WTC11 (cell line): ENCODE measurements at regions not wholly inside any gene's neighbourhood (a gene's known extent, or its start where the extent isn't known, plus 50 kb on each side); places are given as distances from the start of the nearest gene placed in this dataset.

Experiments used
- ATAC-seq: fragments of 200-7000 bp; cut with Tn5 transposase; 2 replicates; pipeline ENCODE4 v1.10.0; 2021; ENCODE audit warnings: mild to moderate bottlenecking, moderate library complexity
- CTCF ChIA-PET: fragments of 300-600 bp; sonication (Branson Sonifier 250); formaldehyde crosslinking; loops from one replicate; lab custom pipeline; 2021; ENCODE audit warnings: antibody characterized with exemption; lab: Charles Lee
- POLR2A ChIA-PET: fragments of 350-600 bp; sonication (Branson Sonifier 250); formaldehyde crosslinking; loops from one replicate; lab custom pipeline; 2021; ENCODE audit warnings: antibody characterized with exemption; lab: Charles Lee
- DNase-seq: peaks from one replicate; pipeline ENCODE4 v3.0.0; 2021; ENCODE audit warnings: low spot score
- H3K27ac Mint-ChIP-seq: 2 replicates; pipeline ENCODE4 v1.8.0; 2021; ENCODE audit warnings: mixed read lengths
- H3K27me3 Mint-ChIP-seq: 2 replicates; pipeline ENCODE4 v1.8.0; 2021; ENCODE audit warnings: low read depth, mild to moderate bottlenecking, moderate library complexity, mixed read lengths
- H3K36me3 Mint-ChIP-seq: 2 replicates; pipeline ENCODE4 v1.8.0; 2021; ENCODE audit warnings: mixed read lengths
- H3K4me1 Mint-ChIP-seq: 2 replicates; pipeline ENCODE4 v1.8.0; 2022; ENCODE audit warnings: mixed read lengths
- H3K4me3 Mint-ChIP-seq: 2 replicates; pipeline ENCODE4 v1.8.0; 2021; ENCODE audit warnings: mild to moderate bottlenecking, moderate library complexity, mixed read lengths
- H3K9me3 Mint-ChIP-seq: 2 replicates; pipeline ENCODE4 v1.8.0; 2021; ENCODE audit warnings: mixed read lengths
- AFF4 ChIP-seq: sonication (generic); formaldehyde crosslinking; IDR thresholded peaks from 2 replicates; pipeline ENCODE4 v1.8.1; 2023; ENCODE audit warnings: mild to moderate bottlenecking, missing genetic modification reagents, borderline replicate concordance
- ATF2 ChIP-seq: sonication (generic); formaldehyde crosslinking; IDR thresholded peaks from 2 replicates; pipeline ENCODE4 v1.8.1; 2022; ENCODE audit warnings: low read depth, missing genetic modification reagents, borderline replicate concordance
- ATF3 ChIP-seq: sonication (generic); formaldehyde crosslinking; conservative IDR thresholded peaks from 2 replicates; pipeline ENCODE4 v1.8.1; 2022; ENCODE audit warnings: mild to moderate bottlenecking, missing genetic modification reagents
- CDX4 ChIP-seq: fragments of 250-450 bp; sonication (Bioruptor Pico); IDR thresholded peaks from 2 replicates; pipeline ENCODE4 v1.9.0; 2021; ENCODE audit warnings: moderate library complexity, mild to moderate bottlenecking, inconsistent platforms, borderline replicate concordance
- ELF4 ChIP-seq: sonication (generic); formaldehyde crosslinking; IDR thresholded peaks from 2 replicates; pipeline ENCODE4 v1.8.1; 2022; ENCODE audit warnings: low read depth, mild to moderate bottlenecking, moderate library complexity, missing genetic modification reagents
- EMX1 ChIP-seq: fragments of 250-450 bp; sonication (Bioruptor Pico); IDR thresholded peaks from 2 replicates; pipeline ENCODE4 v1.8.0; 2021; ENCODE audit warnings: mild to moderate bottlenecking
- HMGXB4 ChIP-seq: sonication (generic); formaldehyde crosslinking; IDR thresholded peaks from 2 replicates; pipeline ENCODE4 v1.8.1; 2023; ENCODE audit warnings: mild to moderate bottlenecking, moderate library complexity, missing genetic modification reagents
- JAZF1 ChIP-seq: fragments of 250-450 bp; sonication (Bioruptor Pico); IDR thresholded peaks from 2 replicates; pipeline ENCODE4 v1.9.0; 2021; ENCODE audit warnings: moderate library complexity, mild to moderate bottlenecking, inconsistent platforms
- JUN ChIP-seq: sonication (generic); formaldehyde crosslinking; IDR thresholded peaks from 2 replicates; pipeline ENCODE4 v1.8.0; 2023; ENCODE audit warnings: mild to moderate bottlenecking, missing genetic modification reagents
- MLX ChIP-seq: sonication (generic); formaldehyde crosslinking; IDR thresholded peaks from 2 replicates; pipeline ENCODE4 v1.8.1; 2023; ENCODE audit warnings: mild to moderate bottlenecking, missing genetic modification reagents, moderate library complexity
- NFE2L1 ChIP-seq: sonication (generic); formaldehyde crosslinking; IDR thresholded peaks from 2 replicates; pipeline ENCODE4 v1.8.1; 2023; ENCODE audit warnings: missing genetic modification reagents
- NR1H2 ChIP-seq: sonication (generic); formaldehyde crosslinking; IDR thresholded peaks from 2 replicates; pipeline ENCODE4 v1.9.0; 2021; ENCODE audit warnings: mild to moderate bottlenecking, moderate library complexity, missing genetic modification reagents
- OVOL2 ChIP-seq: fragments of 250-450 bp; sonication (Bioruptor Pico); IDR thresholded peaks from 2 replicates; pipeline ENCODE4 v1.9.0; 2021; ENCODE audit warnings: mild to moderate bottlenecking, borderline replicate concordance
- PREB ChIP-seq: sonication (generic); formaldehyde crosslinking; IDR thresholded peaks from 2 replicates; pipeline ENCODE4 v1.8.1; 2022; ENCODE audit warnings: mild to moderate bottlenecking, missing genetic modification reagents, moderate library complexity, borderline replicate concordance
- SMAD3 ChIP-seq: sonication (generic); formaldehyde crosslinking; IDR thresholded peaks from 2 replicates; pipeline ENCODE4 v1.8.0; 2022; ENCODE audit warnings: missing genetic modification reagents, mild to moderate bottlenecking, borderline replicate concordance
- TEAD4 ChIP-seq: sonication (generic); formaldehyde crosslinking; IDR thresholded peaks from 2 replicates; pipeline ENCODE4 v1.8.0; 2022; ENCODE audit warnings: mild to moderate bottlenecking, missing genetic modification reagents
- USF1 ChIP-seq: sonication (generic); formaldehyde crosslinking; IDR thresholded peaks from 2 replicates; pipeline ENCODE4 v1.8.0; 2022; ENCODE audit warnings: mild to moderate bottlenecking, missing genetic modification reagents
- ZBTB21 ChIP-seq: sonication (generic); formaldehyde crosslinking; IDR thresholded peaks from 2 replicates; pipeline ENCODE4 v1.8.1; 2023; ENCODE audit warnings: mild to moderate bottlenecking, missing genetic modification reagents, borderline replicate concordance
- ZMAT4 ChIP-seq: fragments of 250-450 bp; sonication (Bioruptor Pico); IDR thresholded peaks from 2 replicates; pipeline ENCODE4 v1.9.0; 2021; ENCODE audit warnings: mild to moderate bottlenecking
- ZNF138 ChIP-seq: sonication (generic); formaldehyde crosslinking; conservative IDR thresholded peaks from 2 replicates; pipeline ENCODE4 v1.8.1; 2022; ENCODE audit warnings: mild to moderate bottlenecking, moderate library complexity, missing genetic modification reagents
- ZNF232 ChIP-seq: sonication (generic); formaldehyde crosslinking; IDR thresholded peaks from 2 replicates; pipeline ENCODE4 v1.8.0; 2022; ENCODE audit warnings: mild to moderate bottlenecking, missing genetic modification reagents
- ZNF281 ChIP-seq: sonication (generic); formaldehyde crosslinking; IDR thresholded peaks from 2 replicates; pipeline ENCODE4 v1.8.0; 2023; ENCODE audit warnings: mild to moderate bottlenecking, missing genetic modification reagents

GRCh38 chr1:2867087-2867425, 65.6 kb upstream of the TTC34 start:
- CTCF ChIA-PET: interaction anchor here (1.3 kb wide), 1 partner anchor 557 kb away, joined by 3 read pairs; no protein-coding TSS in a partner anchor
- Mint-ChIP-seq H3K4me3 (no peak overlapping the region), H3K9me3 (peaks cover 12% of the 10 kb centered on the region), H3K36me3 (peaks cover 23% of the 10 kb centered on the region), H3K27me3 (no peaks in the 10 kb centered on the region; the same call in 1 of the 2 replicates), H3K27ac (no peak overlapping the region), H3K4me1 (no peaks in the 10 kb centered on the region)
- TF ChIP-seq ATF3 (CRISPR knock-in tag) (no peak), ZNF281 (CRISPR knock-in tag) (no peak), USF1 (CRISPR knock-in tag) (no peak), OVOL2 (CRISPR knock-in tag) (no peak), NR1H2 (no peak), EMX1 (CRISPR knock-in tag) (no peak), HMGXB4 (CRISPR knock-in tag) (no peak), TEAD4 (no peak), ZMAT4 (no peak), AFF4 (CRISPR knock-in tag) (no peak), ZNF232 (CRISPR knock-in tag) (no peak), ZBTB21 (CRISPR knock-in tag) (no peak)
- no peak for DNase-seq
- no peak for ATAC-seq
- POLR2A ChIA-PET: no interaction called here

- Mint-ChIP-seq H3K27ac (no peak overlapping the region), H3K36me3 (peaks cover 25% of the 10 kb centered on the region), H3K4me3 (no peak overlapping the region)
- POLR2A ChIA-PET: no interaction called here
- TF ChIP-seq PREB (CRISPR knock-in tag) (no peak), ELF4 (CRISPR knock-in tag) (no peak), SMAD3 (CRISPR knock-in tag) (no peak), ZNF138 (CRISPR knock-in tag) (no peak), JUN (CRISPR knock-in tag) (no peak), CDX4 (CRISPR knock-in tag) (no peak), ATF2 (CRISPR knock-in tag) (no peak), MLX (CRISPR knock-in tag) (no peak), JAZF1 (CRISPR knock-in tag) (no peak), NFE2L1 (CRISPR knock-in tag) (no peak)
- TF ChIP-seq, all 79 proteins: peak for 0
- H3K27me3 Mint-ChIP-seq: no peaks in the 10 kb centered on the region; the same call in 1 of the 2 replicates
- ATAC-seq: no peak
- DNase-seq: no peak
- peaks cover 17% of the 10 kb centered on the region for H3K9me3 Mint-ChIP-seq
- H3K4me1 Mint-ChIP-seq: no peaks in the 10 kb centered on the region
- CTCF ChIA-PET: interaction anchor here (1.0 to 1.3 kb wide), 2 partner anchors 54 to 557 kb away, joined by 3 read pairs; no protein-coding TSS in a partner anchor
These were observed 66.4 kb upstream of the TTC34 start for GRCh38 chr1:2867861-2868260.
